KMS-11 (cell line): ENCODE measurements at regions not wholly inside any gene's neighbourhood (a gene's known extent, or its start where the extent isn't known, plus 50 kb on each side); places are given as distances from the start of the nearest gene placed in this dataset.

ENCODE experiments used
- H2AFZ ChIP-seq: fragments of 200-600 bp; sonication (generic); 2 replicates; pipeline ENCODE4 v1.6.1; 2016; ENCODE audit warnings: antibody characterized with exemption, mixed run types, low read depth
- H3K27ac ChIP-seq: fragments of 200-600 bp; sonication (generic); 2 replicates; pipeline ENCODE4 v1.6.1; 2016; ENCODE audit warnings: mild to moderate bottlenecking, mixed run types
- H3K27me3 ChIP-seq: fragments of 200-600 bp; sonication (generic); 2 replicates; pipeline ENCODE4 v1.6.1; 2017; ENCODE audit warnings: mild to moderate bottlenecking, low read depth, mixed run types, moderate library complexity; ENCODE audit not compliant: insufficient read depth
- H3K36me3 ChIP-seq: fragments of 200-600 bp; sonication (generic); 2 replicates; pipeline ENCODE4 v1.6.1; 2017; ENCODE audit warnings: mild to moderate bottlenecking, mixed run types; ENCODE audit not compliant: insufficient read depth
- H3K4me1 ChIP-seq: fragments of 200-600 bp; sonication (generic); 2 replicates; pipeline ENCODE4 v1.6.1; 2016; ENCODE audit warnings: mild to moderate bottlenecking, low read depth, mixed run types; ENCODE audit not compliant: poor library complexity, severe bottlenecking
- H3K4me2 ChIP-seq: fragments of 200-600 bp; sonication (generic); 2 replicates; pipeline ENCODE4 v1.7.0; 2016; ENCODE audit warnings: mild to moderate bottlenecking, mixed run types
- H3K4me3 ChIP-seq: fragments of 200-600 bp; sonication (generic); IDR thresholded peaks from 2 replicates; pipeline ENCODE4 v1.6.1; 2017; ENCODE audit warnings: low read depth, low read length, mixed read lengths; ENCODE audit not compliant: insufficient read depth
- H3K79me2 ChIP-seq: fragments of 200-600 bp; sonication (generic); 2 replicates; pipeline ENCODE4 v1.6.1; 2016; ENCODE audit warnings: low read depth, mixed run types; ENCODE audit not compliant: insufficient read depth
- H3K9ac ChIP-seq: fragments of 200-600 bp; sonication (generic); 2 replicates; pipeline ENCODE4 v1.6.1; 2016; ENCODE audit warnings: mild to moderate bottlenecking, mixed run types
- H4K20me1 ChIP-seq: fragments of 200-600 bp; sonication (generic); 2 replicates; pipeline ENCODE4 v1.6.1; 2016; ENCODE audit warnings: mild to moderate bottlenecking, mixed run types; ENCODE audit not compliant: insufficient read depth
- TF ChIP-seq, protein P1 (sequence below): fragments of 200-600 bp; sonication (generic); conservative IDR thresholded peaks from 2 replicates; pipeline ENCODE4 v1.6.1; 2017; ENCODE audit warnings: low read depth, mild to moderate bottlenecking, antibody characterized with exemption, low read length, moderate library complexity, mixed read lengths

GRCh38 chr10:78148216-78148960, 114.7 kb downstream of the RPS24 start:
- no peaks in the 10 kb centered on the region for H3K4me1 ChIP-seq
- no peak overlapping the region for H3K4me2 ChIP-seq
- no peak overlapping the region for H3K4me3 ChIP-seq
- TF ChIP-seq, protein P1, sequence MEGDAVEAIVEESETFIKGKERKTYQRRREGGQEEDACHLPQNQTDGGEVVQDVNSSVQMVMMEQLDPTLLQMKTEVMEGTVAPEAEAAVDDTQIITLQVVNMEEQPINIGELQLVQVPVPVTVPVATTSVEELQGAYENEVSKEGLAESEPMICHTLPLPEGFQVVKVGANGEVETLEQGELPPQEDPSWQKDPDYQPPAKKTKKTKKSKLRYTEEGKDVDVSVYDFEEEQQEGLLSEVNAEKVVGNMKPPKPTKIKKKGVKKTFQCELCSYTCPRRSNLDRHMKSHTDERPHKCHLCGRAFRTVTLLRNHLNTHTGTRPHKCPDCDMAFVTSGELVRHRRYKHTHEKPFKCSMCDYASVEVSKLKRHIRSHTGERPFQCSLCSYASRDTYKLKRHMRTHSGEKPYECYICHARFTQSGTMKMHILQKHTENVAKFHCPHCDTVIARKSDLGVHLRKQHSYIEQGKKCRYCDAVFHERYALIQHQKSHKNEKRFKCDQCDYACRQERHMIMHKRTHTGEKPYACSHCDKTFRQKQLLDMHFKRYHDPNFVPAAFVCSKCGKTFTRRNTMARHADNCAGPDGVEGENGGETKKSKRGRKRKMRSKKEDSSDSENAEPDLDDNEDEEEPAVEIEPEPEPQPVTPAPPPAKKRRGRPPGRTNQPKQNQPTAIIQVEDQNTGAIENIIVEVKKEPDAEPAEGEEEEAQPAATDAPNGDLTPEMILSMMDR, result no peak
- H3K36me3 ChIP-seq, result no peaks in the 10 kb centered on the region
- H3K27me3 ChIP-seq, result no peaks in the 10 kb centered on the region
- H4K20me1 ChIP-seq, result no peaks in the 10 kb centered on the region
- no peak overlapping the region for H2AFZ ChIP-seq
- no peak overlapping the region for H3K27ac ChIP-seq
- H3K79me2 ChIP-seq, result no peaks in the 10 kb centered on the region
- no peak overlapping the region for H3K9ac ChIP-seq

DNA sequence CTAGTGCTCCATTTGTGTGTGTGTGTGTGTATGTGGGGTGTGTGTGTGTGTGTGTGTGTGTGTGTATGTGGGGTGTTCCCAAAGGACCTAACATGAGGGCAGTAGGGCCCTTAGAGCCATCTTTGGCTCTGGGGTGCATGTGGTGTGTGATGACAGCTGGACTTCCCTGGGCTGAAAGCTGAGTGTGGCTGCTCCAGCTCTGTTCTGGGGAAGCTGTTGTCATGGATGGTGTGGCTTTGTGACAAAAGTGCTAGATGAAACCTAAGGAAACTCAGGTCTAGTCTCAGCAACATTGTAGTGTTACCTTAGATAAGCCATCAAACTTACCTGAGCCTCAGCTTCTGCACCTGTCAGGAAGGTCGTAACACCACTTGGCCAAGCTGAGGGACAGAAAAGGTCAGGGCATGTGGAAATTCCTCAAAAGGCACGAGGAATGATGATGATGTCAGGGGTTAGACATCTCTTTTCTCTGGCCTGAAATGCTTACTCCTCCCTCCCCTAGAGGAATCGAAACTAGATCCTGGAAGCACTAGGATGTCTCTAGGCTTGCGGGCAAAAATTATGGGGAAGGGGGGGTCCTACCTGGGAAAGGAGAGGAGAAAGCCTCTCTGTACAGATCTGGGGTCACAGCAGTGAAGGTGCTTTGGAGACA, 115.4 kb downstream of the RPS24 start:
- TF ChIP-seq, protein P1, result no peak
- no peaks in the 10 kb centered on the region for H3K4me1 ChIP-seq
- no peak overlapping the region for H3K27ac ChIP-seq
- H3K27me3 ChIP-seq, result no peaks in the 10 kb centered on the region
- no peak overlapping the region for H2AFZ ChIP-seq
- H3K4me3 ChIP-seq, result no peak overlapping the region
- H4K20me1 ChIP-seq, result no peaks in the 10 kb centered on the region
- H3K4me2 ChIP-seq, result no peak overlapping the region
- no peak overlapping the region for H3K9ac ChIP-seq
- no peaks in the 10 kb centered on the region for H3K36me3 ChIP-seq
- H3K79me2 ChIP-seq, result no peaks in the 10 kb centered on the region

DNA sequence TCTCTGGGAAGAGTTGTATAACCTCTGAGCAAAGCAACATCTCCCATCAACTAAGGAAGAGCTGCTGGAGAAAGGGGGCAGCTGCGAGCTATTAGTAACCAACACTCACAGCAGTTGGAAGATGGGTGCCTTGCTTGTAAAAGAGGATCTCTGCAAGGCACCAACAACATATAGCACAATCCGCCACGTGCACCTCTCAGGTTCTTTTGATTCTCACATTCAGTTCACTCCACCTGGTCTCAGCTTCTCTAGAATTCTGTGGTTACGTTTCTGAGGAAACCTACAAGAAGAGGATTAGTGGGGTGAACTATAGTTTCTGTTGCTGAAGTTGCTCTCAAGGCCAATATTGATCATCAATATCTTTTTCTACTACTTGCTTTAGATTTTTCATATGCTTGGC, 117.1 kb downstream of the RPS24 start:
- no peaks in the 10 kb centered on the region for H3K27me3 ChIP-seq
- H3K79me2 ChIP-seq, result no peaks in the 10 kb centered on the region
- no peaks in the 10 kb centered on the region for H4K20me1 ChIP-seq
- TF ChIP-seq, protein P1, result no peak
- H2AFZ ChIP-seq, result no peak overlapping the region
- no peak overlapping the region for H3K4me3 ChIP-seq
- no peak overlapping the region for H3K4me2 ChIP-seq
- H3K4me1 ChIP-seq, result no peaks in the 10 kb centered on the region
- no peaks in the 10 kb centered on the region for H3K36me3 ChIP-seq
- no peak overlapping the region for H3K27ac ChIP-seq
- no peak overlapping the region for H3K9ac ChIP-seq

- Histone ChIP-seq H4K20me1 (no peaks in the 10 kb centered on the region), H3K27me3 (no peaks in the 10 kb centered on the region), H3K4me2 (no peak overlapping the region), H3K79me2 (no peaks in the 10 kb centered on the region), H3K4me1 (no peaks in the 10 kb centered on the region), H3K4me3 (no peak overlapping the region), H3K9ac (no peak overlapping the region), H3K36me3 (no peaks in the 10 kb centered on the region), H2AFZ (no peak overlapping the region), H3K27ac (no peak overlapping the region)
- TF ChIP-seq, protein P1, result no peak
Observed at GRCh38 chr10:78155722-78156121, 122.1 kb downstream of the RPS24 start.
